GM23248 (cell line): ENCODE measurements at regions not wholly inside any gene's neighbourhood (a gene's known extent, or its start where the extent isn't known, plus 50 kb on each side); places are given as distances from the start of the nearest gene placed in this dataset. TPM values are rescaled to one million over a fixed set of nuclear protein-coding genes. Genes with fewer than 3 reads are reported as not detected.

Source experiments
- DNase-seq: peaks from one replicate; pipeline ENCODE4 v3.0.0-alpha.2; 2015
- H2AFZ ChIP-seq: fragments of 200-600 bp; sonication (generic); 2 replicates; pipeline ENCODE4 v1.6.1; 2016; ENCODE audit warnings: antibody characterized with exemption
- H3F3A ChIP-seq: fragments of 200-600 bp; sonication (generic); 2 replicates; pipeline ENCODE4 v1.6.1; 2016; ENCODE audit warnings: mild to moderate bottlenecking, antibody characterized with exemption, mixed run types; ENCODE audit not compliant: insufficient read depth
- H3K27ac ChIP-seq: fragments of 200-600 bp; sonication (generic); 2 replicates; pipeline ENCODE4 v1.5.1; 2016; ENCODE audit warnings: mild to moderate bottlenecking
- H3K27me3 ChIP-seq: fragments of 200-600 bp; sonication (generic); replicated peaks from 2 replicates; pipeline ENCODE4 v1.6.1; 2016; ENCODE audit warnings: mild to moderate bottlenecking; ENCODE audit not compliant: insufficient read depth
- H3K36me3 ChIP-seq: fragments of 200-600 bp; sonication (generic); 2 replicates; pipeline ENCODE4 v1.6.1; 2016; ENCODE audit warnings: low read depth, mild to moderate bottlenecking
- H3K4me1 ChIP-seq: fragments of 200-600 bp; sonication (generic); 2 replicates; pipeline ENCODE4 v1.6.1; 2016; ENCODE audit warnings: mild to moderate bottlenecking; ENCODE audit not compliant: insufficient read depth
- H3K4me2 ChIP-seq: fragments of 200-600 bp; sonication (generic); one replicate; pipeline ENCODE4 v1.6.1; 2016; ENCODE audit warnings: mild to moderate bottlenecking; ENCODE audit not compliant: unreplicated experiment
- H3K4me3 ChIP-seq: fragments of 200-600 bp; sonication (generic); 2 replicates; pipeline ENCODE4 v1.5.1; 2016; ENCODE audit warnings: mild to moderate bottlenecking
- H3K79me2 ChIP-seq: fragments of 200-600 bp; sonication (generic); 2 replicates; pipeline ENCODE4 v1.6.1; 2016; ENCODE audit warnings: mild to moderate bottlenecking; ENCODE audit not compliant: insufficient read depth
- H3K9ac ChIP-seq: fragments of 200-600 bp; sonication (generic); 2 replicates; pipeline ENCODE4 v1.6.1; 2016; ENCODE audit warnings: mild to moderate bottlenecking
- H3K9me2 ChIP-seq: fragments of 200-600 bp; sonication (generic); 2 replicates; pipeline ENCODE4 v1.6.1; 2016; ENCODE audit warnings: mixed run types, mild to moderate bottlenecking, moderate library complexity; ENCODE audit not compliant: insufficient read depth
- H3K9me3 ChIP-seq: fragments of 200-600 bp; sonication (generic); one replicate; pipeline ENCODE4 v1.6.1; 2017; ENCODE audit warnings: low read depth
- H4K20me1 ChIP-seq: fragments of 200-600 bp; sonication (generic); 2 replicates; pipeline ENCODE4 v1.6.0; 2016; ENCODE audit not compliant: insufficient read depth
- EZH2 ChIP-seq: fragments of 200-600 bp; sonication (generic); IDR thresholded peaks from 2 replicates; pipeline ENCODE4 v1.6.1; 2018; ENCODE audit warnings: antibody characterized with exemption, mild to moderate bottlenecking; ENCODE audit not compliant: insufficient read depth, poor library complexity, severe bottlenecking
- EZH2phosphoT487 ChIP-seq: fragments of 200-600 bp; sonication (generic); IDR thresholded peaks from 2 replicates; pipeline ENCODE4 v1.6.1; 2018; ENCODE audit warnings: antibody characterized with exemption, moderate library complexity, mild to moderate bottlenecking, low read depth; ENCODE audit not compliant: insufficient read depth
- WGBS, 2 experiments: methylation state at CpG; one replicate each; pipeline ENCODE4 v1.1.6; 2015 to 2017; ENCODE audit warnings: low lambda C conversion rate in 2 of 2, low coverage in 1 of 2; ENCODE audit errors: missing lambda C conversion rate in 2 of 2; 5-methylcytosine and 5-hydroxymethylcytosine counted together
- in situ Hi-C: fragments of 300-500 bp; cut with MboI; formaldehyde crosslinking; loops from 2 replicates; pipeline ENCODE4 v1.15.0; 2020
- microRNA counts: library from miRNA; unstranded; fragments of <30 nt; microRNA quantifications from one replicate; lab custom pipeline; 2016
- microRNA-seq: library from miRNA; unstranded; fragments of <30 nt; microRNA quantifications from one replicate; pipeline ENCODE4, GENCODE V29; 2016; ENCODE audit warnings: borderline number of aligned reads
- small RNA-seq: library from RNA; depleted of rRNA; stranded (forward); fragments of <200 nt; gene quantifications from one replicate; pipeline ENCODE3, GENCODE V24; 2014; ENCODE audit warnings: low read depth, low replicate concordance

GRCh38 chr3:105316331-105316730 is 50.4 kb upstream of the ALCAM start:
- WGBS, 2 experiments = 31 to 36% methylated on average over 2 of the region's 2 CpGs
- no peak for DNase-seq
- Histone ChIP-seq H4K20me1 (no peaks in the 10 kb centered on the region), H3K9ac (no peak overlapping the region), H3K27me3 (no peaks in the 10 kb centered on the region), H3K27ac (no peak overlapping the region), H3F3A (no peaks in the 10 kb centered on the region), H2AFZ (no peak overlapping the region), H3K4me2 (no peak overlapping the region), H3K9me3 (no peaks in the 10 kb centered on the region), H3K4me1 (no peaks in the 10 kb centered on the region), H3K9me2 (no peaks in the 10 kb centered on the region), H3K36me3 (no peaks in the 10 kb centered on the region), H3K4me3 (no peak overlapping the region), H3K79me2 (no peaks in the 10 kb centered on the region)
- in situ Hi-C loops = loop anchor here (25.0 kb wide), 1 partner anchor 104 kb away; no protein-coding TSS in a partner anchor
- no peak for TF ChIP-seq EZH2phosphoT487
- no peak for TF ChIP-seq EZH2

MicroRNA genes in the stretch of these regions (microRNA counts, 767-probe panel; counts per million panel counts)
- microRNA hsa-miR-548ab (lab: Ali Mortazavi, UCI) = 447 counts per million, percentile 86 among the panel's probes with 10 or more counts

Small RNA genes lying in the stretch of these regions (microRNA-seq; reads per million reads assigned to microRNA genes)
- not detected for gene MIR548AB

Small RNA genes lying in the stretch of these regions (small RNA-seq; reads per million reads assigned to genes)
- gene MIR548AB = not detected
- gene NDUFA4P2 = not detected
- not detected for gene RNU1-43P
- gene RNU6-461P = not detected
- gene TUBBP11 = not detected
